ENCODE measurements at regions not wholly inside any gene's neighbourhood (a gene's known extent, or its start where the extent isn't known, plus 50 kb on each side); places are given as distances from the start of the nearest gene placed in this dataset.

DNA sequence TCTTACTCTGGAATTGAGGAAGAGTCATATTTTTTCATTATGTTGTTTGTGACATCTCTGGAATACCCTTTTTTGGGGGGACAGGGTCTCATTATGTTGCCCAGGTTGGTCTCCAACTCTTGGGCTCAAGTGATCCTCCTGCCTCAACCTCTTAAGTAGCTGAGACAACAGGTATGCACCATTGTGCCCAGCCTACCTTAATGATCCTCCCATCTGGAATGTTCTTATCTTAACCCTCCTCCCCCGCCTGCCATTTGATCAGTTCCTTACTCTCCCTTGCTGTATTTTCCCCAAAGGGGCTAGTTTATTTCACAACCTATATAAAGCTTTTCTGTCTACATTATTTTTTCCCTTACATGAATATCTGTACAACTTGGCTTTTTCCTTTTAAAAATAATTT, 594.7 kb downstream of the METTL15 start:
- Histone ChIP-seq H3K27ac (ENCODE audit: low read length) (no peak overlapping the region), H3K36me3 (ENCODE audit: control insufficient read depth, insufficient read depth, low read length) (no peaks in the 10 kb centered on the region), H3K9me3 (ENCODE audit: control insufficient read depth, insufficient read depth, low read depth, low read length) (no peaks in the 10 kb centered on the region), H3K4me3 (ENCODE audit: low read depth in 2 of 2, low read length in 2 of 2) (no peak overlapping the region), H3K4me1 (ENCODE audit: control insufficient read depth, insufficient read depth, low read length) (no peaks in the 10 kb centered on the region), H3K27me3 (ENCODE audit: control insufficient read depth, insufficient read depth, low read length) (no peaks in the 10 kb centered on the region)
- CTCF ChIA-PET, result no interaction called here
- POLR2A ChIA-PET, result no interaction called here
- DNase-seq (ENCODE audit: low read depth, low spot score) (no peak), ATAC-seq (no peak)
- BruUV-seq (replicated peaks), result no TSS peak
- no peak for TF ChIP-seq POLR2AphosphoS5 (IDR thresholded peaks at IDR 0.05; ENCODE audit: low read depth, low read length)
- no peak for TF ChIP-seq SIN3A (IDR thresholded peaks at IDR 0.05; ENCODE audit: borderline replicate concordance, insufficient read depth, low read depth, low read length)
- TF ChIP-seq, protein P1, sequence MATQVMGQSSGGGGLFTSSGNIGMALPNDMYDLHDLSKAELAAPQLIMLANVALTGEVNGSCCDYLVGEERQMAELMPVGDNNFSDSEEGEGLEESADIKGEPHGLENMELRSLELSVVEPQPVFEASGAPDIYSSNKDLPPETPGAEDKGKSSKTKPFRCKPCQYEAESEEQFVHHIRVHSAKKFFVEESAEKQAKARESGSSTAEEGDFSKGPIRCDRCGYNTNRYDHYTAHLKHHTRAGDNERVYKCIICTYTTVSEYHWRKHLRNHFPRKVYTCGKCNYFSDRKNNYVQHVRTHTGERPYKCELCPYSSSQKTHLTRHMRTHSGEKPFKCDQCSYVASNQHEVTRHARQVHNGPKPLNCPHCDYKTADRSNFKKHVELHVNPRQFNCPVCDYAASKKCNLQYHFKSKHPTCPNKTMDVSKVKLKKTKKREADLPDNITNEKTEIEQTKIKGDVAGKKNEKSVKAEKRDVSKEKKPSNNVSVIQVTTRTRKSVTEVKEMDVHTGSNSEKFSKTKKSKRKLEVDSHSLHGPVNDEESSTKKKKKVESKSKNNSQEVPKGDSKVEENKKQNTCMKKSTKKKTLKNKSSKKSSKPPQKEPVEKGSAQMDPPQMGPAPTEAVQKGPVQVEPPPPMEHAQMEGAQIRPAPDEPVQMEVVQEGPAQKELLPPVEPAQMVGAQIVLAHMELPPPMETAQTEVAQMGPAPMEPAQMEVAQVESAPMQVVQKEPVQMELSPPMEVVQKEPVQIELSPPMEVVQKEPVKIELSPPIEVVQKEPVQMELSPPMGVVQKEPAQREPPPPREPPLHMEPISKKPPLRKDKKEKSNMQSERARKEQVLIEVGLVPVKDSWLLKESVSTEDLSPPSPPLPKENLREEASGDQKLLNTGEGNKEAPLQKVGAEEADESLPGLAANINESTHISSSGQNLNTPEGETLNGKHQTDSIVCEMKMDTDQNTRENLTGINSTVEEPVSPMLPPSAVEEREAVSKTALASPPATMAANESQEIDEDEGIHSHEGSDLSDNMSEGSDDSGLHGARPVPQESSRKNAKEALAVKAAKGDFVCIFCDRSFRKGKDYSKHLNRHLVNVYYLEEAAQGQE (IDR thresholded peaks at IDR 0.05; ENCODE audit: insufficient read depth in 1 of 2, low read depth in 2 of 2, low read length in 1 of 2), result no peak
- TF ChIP-seq TCF7L2 (IDR thresholded peaks at IDR 0.05; ENCODE audit: low read depth, low read length), result no peak
- TF ChIP-seq, protein P2, sequence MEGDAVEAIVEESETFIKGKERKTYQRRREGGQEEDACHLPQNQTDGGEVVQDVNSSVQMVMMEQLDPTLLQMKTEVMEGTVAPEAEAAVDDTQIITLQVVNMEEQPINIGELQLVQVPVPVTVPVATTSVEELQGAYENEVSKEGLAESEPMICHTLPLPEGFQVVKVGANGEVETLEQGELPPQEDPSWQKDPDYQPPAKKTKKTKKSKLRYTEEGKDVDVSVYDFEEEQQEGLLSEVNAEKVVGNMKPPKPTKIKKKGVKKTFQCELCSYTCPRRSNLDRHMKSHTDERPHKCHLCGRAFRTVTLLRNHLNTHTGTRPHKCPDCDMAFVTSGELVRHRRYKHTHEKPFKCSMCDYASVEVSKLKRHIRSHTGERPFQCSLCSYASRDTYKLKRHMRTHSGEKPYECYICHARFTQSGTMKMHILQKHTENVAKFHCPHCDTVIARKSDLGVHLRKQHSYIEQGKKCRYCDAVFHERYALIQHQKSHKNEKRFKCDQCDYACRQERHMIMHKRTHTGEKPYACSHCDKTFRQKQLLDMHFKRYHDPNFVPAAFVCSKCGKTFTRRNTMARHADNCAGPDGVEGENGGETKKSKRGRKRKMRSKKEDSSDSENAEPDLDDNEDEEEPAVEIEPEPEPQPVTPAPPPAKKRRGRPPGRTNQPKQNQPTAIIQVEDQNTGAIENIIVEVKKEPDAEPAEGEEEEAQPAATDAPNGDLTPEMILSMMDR (IDR thresholded peaks at IDR 0.05), result no peak
- intact Hi-C loops (cut with micrococcal nuclease; ENCODE audit: unreplicated experiment) (no loop called here), in situ Hi-C loops (cut with HindIII; ENCODE audit: low pct_unique_long_range_greater_than_20kb, low sequenced_read_pairs) (no loop called here)

DNA sequence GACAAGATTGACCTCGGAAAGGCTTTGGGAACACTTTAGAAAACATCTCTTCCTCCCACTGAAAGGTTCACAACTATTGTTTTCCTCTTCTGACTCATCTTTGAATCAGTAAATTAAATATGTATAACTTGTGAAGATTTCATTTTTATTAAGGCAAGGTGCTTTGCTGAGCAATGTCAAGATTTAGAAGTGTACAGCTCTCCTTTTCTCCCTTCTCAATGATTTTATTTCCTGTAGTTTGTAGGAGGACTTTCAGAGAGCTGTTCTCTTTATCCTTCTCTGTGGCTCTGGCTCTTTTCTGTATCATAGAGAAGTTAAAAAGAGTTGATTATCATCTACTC, 594.2 kb downstream of the METTL15 start:
- Histone ChIP-seq H3K36me3 (ENCODE audit: control insufficient read depth, insufficient read depth, low read length) (no peaks in the 10 kb centered on the region), H3K27me3 (ENCODE audit: control insufficient read depth, insufficient read depth, low read length) (no peaks in the 10 kb centered on the region), H3K4me3 (ENCODE audit: low read depth in 2 of 2, low read length in 2 of 2) (no peak overlapping the region), H3K4me1 (ENCODE audit: control insufficient read depth, insufficient read depth, low read length) (no peaks in the 10 kb centered on the region), H3K9me3 (ENCODE audit: control insufficient read depth, insufficient read depth, low read depth, low read length) (no peaks in the 10 kb centered on the region), H3K27ac (ENCODE audit: low read length) (no peak overlapping the region)
- ChIA-PET CTCF (no interaction called here), POLR2A (no interaction called here)
- TF ChIP-seq, protein P2 (IDR thresholded peaks at IDR 0.05), result no peak
- TF ChIP-seq, protein P1 (IDR thresholded peaks at IDR 0.05; ENCODE audit: insufficient read depth in 1 of 2, low read depth in 2 of 2, low read length in 1 of 2), result no peak
- TF ChIP-seq SIN3A (IDR thresholded peaks at IDR 0.05; ENCODE audit: borderline replicate concordance, insufficient read depth, low read depth, low read length), result no peak
- no peak for TF ChIP-seq POLR2AphosphoS5 (IDR thresholded peaks at IDR 0.05; ENCODE audit: low read depth, low read length)
- no peak for TF ChIP-seq TCF7L2 (IDR thresholded peaks at IDR 0.05; ENCODE audit: low read depth, low read length)
- intact Hi-C loops (cut with micrococcal nuclease; ENCODE audit: unreplicated experiment), result no loop called here
- no peak for DNase-seq (ENCODE audit: low read depth, low spot score)
- in situ Hi-C loops (cut with HindIII; ENCODE audit: low pct_unique_long_range_greater_than_20kb, low sequenced_read_pairs), result no loop called here
- BruUV-seq (replicated peaks), result no TSS peak
- ATAC-seq, result no peak
